GM19397 (cell line): ENCODE measurements at regions not wholly inside any gene's neighbourhood (a gene's known extent, or its start where the extent isn't known, plus 50 kb on each side); places are given as distances from the start of the nearest gene placed in this dataset.
"Not testable (repeated sequence)": the region's sequence is repeated elsewhere in the genome, so short reads cannot be mapped to it uniquely, and the experiment has no call there.

ENCODE experiments used
- ATAC-seq: cut with Tn5 transposase; IDR thresholded peaks from one replicate; pipeline ENCODE4 v1.9.1; 2021; ENCODE audit warnings: mild to moderate bottlenecking, moderate library complexity; ENCODE audit not compliant: unreplicated experiment

DNA sequence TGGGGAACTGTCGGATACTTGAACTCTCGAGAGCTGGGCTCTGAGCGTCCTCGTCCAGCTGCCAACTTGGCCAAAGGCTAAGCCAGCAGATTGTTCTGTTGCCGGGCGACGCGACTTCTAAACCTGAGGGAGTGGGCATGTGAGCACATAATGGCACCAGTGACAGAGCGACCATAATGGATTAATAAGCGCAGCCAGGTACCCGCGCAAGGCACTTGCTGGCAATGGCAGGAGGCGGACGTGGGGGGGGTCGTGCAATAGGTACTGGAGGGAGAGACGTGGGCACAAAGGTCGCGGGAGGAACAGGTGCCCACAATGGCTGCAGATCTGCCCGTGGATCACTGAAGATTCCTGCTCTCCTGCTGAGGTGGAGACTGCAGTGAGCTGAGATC, 1368.7 kb downstream of the CDH12 start:
- not testable (repeated sequence) for ATAC-seq

DNA sequence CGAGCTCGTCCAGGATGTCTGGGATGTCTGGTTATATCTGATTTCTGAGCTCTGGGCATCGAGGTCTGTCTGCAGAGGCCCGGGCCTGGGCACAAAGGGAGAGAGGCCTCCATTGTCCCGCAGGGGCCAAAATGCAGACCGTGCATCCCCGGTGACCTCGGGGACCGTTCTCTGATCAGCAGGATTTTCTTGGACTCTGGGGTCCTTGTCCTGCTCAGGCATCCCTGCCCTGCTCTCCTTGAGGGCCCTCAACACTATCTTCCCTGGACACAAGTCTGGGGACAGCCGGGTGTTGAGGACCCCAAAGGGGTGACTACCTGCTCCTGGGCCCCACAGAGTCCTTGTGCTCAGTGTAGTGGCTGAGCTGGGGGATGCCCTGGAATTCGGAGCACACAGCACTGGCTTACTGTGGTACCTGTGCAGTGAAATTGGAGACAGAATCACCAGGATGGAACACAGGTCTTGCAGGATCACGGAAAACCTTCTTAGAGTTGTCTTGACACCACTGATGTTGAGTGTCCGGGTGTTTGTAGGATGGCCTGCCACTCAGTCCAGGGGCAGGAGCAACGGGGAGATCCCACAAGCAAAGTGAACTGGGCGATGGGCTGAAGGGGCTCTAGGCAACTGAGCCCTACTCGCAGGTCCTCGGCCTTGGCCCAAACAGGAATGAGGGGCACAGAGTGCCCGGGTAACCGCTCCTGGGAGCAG, 1369.2 kb downstream of the CDH12 start:
- not testable (repeated sequence) for ATAC-seq

DNA sequence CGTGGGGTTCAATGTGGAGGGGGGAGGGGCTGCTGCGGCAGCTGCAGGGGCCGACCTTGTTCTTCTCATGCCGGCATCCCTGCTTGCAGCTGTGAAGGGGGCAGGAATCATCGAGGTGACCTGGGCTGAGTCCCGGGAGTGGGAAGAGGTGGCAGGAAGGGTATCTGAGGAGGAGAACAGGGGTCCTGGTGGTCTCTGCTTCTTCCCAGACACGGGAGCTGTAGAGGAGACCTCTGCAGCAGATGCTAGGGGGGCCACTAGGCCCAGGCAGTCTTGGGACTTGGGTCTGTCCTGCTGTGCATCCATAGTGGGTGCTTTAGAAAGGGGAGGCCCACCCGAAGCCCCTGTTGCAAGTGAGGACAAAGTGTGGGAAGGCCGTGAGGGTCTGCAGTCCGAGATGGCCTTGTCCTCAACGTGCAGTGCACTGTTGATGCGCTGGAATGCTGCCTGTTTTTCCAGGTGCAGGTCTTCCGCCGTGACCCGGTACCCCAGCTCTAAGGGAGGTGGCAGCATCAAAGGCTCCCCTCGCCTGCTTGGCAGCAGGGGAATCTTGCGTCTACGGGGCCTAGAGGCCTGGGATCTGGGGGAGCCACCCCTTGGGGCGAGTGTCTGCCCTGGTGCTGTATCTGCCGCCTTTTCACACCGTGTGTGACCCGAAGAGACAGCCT, 1370.0 kb downstream of the CDH12 start:
- not testable (repeated sequence) for ATAC-seq

DNA sequence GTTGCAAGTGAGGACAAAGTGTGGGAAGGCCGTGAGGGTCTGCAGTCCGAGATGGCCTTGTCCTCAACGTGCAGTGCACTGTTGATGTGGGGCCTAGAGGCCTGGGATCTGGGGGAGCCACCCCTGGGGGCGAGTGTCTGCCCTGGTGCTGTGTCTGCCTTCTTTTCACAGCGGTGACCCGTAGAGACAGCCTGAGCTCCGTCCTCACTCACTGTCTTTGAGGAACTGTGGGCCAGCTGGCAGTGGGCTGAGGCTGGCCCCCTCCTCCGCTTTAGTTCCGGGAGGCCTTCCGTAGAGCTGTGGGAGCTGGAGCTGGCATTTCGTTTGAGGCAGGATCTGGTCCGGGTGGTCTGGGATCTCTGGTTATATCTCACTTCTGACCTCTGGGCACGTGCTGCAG, 1370.6 kb downstream of the CDH12 start:
- not testable (repeated sequence) for ATAC-seq

DNA sequence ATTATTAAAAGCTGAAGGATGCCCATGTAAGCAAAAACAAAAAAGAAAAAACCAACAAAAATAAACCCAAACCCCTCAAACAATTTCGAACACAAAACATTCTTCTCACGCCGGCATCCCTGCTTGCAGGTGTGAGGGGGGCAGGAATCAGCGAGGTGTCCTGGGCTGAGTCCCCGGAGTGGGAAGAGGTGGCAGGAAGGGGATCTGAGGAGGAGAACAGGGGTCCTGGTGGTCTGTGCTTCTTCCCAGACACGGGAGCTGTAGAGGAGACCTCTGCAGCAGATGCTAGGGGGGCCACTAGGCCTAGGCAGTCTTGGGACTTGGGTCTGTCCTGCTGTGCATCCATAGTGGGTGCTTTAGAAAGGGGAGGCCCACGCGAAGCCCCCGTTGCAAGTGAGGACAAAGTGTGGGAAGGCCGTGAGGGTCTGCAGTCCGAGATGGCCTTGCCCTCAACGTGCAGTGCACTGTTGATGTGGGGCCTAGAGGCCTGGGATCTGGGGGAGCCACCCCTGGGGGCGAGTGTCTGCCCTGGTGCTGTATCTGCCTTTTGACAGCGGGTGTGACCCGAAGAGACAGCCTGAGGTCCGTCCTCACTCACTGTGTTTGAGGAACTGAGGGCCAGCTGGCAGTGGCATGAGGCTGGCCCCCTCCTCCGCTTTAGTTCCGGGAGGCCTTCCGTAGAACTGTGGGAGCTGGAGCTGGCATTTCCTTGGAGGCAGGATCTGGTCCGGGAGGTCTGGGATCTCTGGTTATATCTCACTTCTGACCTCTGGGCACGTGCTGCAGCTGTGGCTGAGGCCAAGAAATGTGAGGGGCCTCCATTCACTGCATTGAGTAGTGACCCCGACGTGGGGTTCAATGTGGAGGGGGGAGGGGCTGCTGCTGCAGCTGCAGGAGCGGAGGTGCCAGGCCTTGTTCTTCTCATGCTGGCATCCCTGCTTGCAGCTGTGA, 1371.5 kb downstream of the CDH12 start:
- not testable (repeated sequence) for ATAC-seq

DNA sequence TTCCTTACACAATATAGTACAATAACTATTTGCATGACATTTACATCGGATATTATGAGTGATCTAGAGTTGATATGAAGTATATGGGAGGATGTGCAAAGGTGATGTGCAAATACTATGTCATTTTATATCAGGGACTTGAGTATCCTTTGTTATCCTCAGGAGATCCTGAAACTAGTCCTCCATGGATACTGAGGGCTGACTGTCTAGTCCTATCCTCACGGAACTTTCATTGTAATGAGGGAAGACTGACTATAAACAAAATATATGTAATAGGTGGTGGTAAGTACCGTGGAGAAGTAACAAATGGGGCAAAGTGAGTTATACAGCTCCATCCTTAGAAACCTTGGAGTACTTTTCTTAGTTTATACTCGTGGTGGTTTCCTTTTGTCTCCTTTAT, 1373.1 kb downstream of the CDH12 start:
- not testable (repeated sequence) for ATAC-seq

DNA sequence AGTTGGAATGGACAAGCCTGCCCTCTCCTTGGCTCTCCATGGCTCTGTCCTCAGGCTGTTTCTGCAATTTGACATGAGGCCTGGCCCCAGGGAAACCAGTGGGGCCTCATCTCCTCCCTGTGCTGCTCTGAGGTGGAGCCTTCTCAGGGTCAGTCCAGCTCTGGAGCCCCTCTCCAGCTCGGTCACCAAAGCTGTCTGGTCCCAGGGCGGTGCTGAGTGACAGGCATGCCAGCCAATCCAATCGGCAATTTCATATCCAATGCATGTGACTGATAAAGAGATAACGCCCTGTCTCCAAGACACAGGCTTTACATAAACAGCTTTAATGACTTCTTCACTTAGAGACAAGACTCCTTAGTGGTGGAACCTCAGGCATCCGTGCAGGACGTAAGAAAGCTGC, 1379.2 kb downstream of the CDH12 start:
- not testable (repeated sequence) for ATAC-seq

DNA sequence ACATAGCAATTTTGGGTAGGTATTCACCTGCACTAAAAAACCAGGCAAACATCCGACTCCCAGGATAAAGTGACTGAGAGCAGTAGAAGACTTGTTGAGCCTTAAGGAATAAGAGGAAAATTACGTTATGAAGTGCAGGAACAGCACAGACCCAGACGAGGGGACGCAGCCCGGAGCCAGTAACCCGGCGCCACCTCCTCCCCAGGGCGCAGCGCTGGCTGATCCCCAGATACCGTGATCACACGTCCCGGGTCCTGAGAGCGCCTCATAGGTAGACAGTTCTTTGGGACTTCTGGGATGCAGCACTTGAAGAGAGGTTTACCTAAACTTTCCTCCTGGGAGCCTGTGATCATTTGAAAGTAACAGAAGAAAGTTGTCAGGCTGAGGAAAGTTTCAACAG, 1379.7 kb downstream of the CDH12 start:
- ATAC-seq = not testable (repeated sequence)

DNA sequence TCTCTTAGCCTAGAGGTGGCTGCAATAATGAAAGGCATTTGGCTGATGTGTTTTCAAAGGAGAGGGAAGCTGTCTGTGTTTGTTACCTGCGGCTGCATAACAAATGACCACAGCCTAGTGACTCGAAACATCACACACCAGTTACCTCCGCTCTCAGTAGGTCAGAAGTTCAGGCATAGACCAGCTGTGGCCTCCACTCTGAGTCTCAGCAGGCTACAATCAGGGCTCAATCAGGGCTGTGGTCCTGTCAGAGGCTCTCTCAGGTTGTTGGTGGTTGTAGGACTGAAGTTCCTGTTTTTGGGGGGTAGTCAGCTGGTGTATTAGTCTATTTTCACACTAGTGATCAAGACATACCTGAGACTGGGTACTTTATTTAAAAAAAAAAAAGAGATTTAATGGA, 1381.5 kb downstream of the CDH12 start:
- not testable (repeated sequence) for ATAC-seq

DNA sequence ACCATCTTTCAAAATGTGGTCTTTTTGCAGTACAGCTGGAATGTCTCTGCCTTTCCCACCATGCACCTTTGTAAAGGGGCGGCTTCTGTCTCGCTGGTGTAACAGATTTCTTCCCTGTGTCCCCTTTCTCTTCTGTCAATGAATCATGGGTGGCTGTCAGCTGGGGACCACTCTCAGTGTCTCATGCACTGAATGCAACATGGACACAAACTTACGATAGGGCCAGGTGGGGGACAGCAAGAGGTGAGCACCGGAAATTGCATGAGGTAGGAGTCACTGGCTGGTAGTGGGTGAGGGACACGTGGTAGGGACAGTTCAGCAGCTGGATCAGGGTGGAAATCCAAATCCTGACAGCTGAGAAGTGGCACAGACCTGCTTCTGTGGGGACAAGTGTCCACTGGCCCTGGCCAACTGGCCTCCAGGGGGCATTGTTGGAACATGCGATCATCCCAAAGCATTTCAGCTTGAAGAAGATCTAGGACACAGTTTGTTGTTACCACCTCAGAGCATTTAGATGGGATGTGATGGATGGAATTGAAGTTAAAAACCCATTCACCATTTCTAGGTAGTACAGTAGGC, 1383.5 kb downstream of the CDH12 start:
- not testable (repeated sequence) for ATAC-seq

DNA sequence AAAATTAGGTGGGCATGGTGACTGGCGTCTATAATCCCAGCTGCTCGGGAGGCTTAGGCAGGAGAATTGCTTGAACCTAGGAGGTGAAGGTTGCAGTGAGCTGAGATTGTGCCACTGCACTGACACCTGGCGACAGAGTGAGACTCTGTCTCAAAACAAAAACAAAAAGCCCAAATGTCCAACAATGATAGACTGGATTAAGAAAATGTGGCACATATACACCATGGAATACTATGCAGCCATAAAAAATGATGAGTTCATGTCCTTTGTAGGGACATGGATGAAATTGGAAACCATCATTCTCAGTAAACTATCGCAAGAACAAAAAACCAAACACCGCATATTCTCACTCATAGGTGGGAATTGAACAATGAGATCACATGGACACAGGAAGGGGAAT, 1385.6 kb downstream of the CDH12 start:
- not testable (repeated sequence) for ATAC-seq

DNA sequence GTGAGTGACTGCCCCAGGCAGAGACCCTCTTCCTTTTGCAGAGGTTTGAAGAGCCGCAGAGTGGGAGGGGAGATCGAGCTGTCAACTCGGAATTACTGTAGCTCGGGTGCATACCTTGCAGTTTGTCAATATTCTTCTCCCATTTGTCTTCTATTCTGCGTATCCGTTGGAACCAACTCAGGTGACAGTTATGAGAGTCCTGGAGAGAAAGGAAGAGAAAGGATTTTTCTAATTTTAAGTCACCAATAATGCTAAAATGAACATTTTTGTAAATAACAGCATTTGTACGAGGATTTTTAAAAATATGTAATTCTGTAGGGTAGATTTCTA, 1393.4 kb downstream of the CDH12 start:
- not testable (repeated sequence) for ATAC-seq

DNA sequence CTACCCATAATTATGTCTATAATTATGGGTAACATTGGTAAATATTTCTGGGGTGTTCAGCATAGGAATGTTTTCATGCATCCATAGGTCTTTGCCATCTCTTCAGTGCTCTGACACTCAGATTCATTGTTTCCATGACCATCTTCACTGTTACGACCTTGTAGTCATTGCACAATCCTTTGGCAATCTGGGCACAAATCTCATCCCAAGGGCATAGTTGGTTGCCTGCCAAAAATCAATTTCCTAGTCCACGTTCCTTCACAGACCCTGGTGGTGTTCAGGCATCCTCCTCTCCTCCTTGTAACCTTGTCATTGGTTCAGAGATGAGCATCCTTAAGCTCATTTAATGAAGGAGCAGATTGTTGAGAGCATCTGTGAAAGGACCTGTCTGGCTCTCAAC, 1400.7 kb downstream of the CDH12 start:
- no peak for ATAC-seq

DNA sequence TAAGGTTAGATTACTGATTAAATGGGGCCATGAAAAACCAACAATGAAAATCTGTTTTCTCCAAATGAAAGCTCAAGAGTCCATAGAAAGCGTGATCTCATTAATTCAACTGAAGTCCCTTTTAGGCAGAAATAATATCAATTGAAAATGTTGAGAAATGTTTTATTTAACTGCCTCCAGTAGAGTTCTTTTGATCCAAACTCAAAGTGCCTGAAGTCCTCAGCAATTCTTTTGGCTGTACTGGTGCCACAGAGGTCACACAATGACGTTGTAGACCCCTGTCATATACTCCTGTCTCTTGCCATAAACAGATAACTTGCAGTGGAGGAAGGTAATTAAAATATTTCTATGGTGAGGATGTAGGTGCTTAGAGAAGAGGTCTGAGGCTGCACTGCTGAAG, 1420.5 kb downstream of the CDH12 start:
- no peak for ATAC-seq

DNA sequence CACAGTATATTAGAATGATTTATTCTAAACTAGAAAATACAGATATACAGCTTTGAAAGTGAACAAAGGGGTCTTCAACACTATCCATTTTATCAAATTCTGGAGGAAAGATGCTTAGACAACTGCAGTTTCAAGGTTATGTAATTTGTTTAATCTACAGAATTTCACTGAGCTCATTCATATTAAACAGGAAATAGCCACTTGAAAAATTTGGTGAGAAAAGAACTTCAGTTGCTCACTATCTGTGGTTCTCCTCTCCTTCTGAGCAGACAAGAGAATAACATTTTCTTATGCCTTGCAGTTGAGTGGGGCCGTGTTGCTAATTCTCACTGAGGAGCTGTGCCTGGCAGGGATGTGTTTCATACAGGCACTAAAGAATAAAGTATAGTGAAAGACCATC, 1428.2 kb downstream of the CDH12 start:
- ATAC-seq = no peak

DNA sequence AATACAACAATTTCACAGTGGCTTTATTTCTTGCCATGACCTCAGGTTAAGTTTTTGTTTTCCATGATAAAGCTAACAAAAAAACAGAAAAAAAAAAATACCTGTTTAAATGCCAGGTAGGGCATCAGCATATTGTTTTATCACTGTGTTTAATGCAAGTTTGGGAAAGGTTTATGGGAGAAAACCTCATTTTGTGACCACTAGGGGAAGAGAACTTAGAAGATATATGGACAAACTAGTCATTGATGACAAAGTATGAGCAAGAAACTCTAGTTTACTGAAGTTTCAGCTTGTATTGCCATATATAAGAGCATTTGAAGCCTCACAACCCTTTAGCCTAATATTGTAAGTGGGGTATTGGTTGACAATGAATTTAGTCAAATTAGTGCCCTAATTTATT, 1431.4 kb upstream of the CDH18 start:
- no peak for ATAC-seq

DNA sequence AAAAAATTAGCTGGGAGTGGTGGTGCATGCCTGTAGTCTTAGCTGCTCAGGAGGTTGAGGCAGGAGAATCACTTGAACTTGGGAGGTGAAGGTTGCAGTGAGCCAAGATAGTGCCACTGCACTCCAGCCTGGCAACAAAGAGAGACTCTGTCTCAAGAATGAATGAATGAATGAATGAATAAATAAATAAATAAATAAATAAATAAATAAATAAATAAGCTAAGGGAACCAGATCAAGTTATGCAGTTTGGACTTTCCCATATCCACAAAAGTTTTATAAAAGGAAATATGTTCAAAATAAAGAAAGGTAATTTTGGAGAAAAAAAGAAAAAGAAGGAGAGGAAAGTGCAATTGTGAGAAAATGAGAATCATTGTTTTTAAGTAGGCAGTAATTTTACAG, 1414.1 kb upstream of the CDH18 start:
- ATAC-seq = not testable (repeated sequence)

DNA sequence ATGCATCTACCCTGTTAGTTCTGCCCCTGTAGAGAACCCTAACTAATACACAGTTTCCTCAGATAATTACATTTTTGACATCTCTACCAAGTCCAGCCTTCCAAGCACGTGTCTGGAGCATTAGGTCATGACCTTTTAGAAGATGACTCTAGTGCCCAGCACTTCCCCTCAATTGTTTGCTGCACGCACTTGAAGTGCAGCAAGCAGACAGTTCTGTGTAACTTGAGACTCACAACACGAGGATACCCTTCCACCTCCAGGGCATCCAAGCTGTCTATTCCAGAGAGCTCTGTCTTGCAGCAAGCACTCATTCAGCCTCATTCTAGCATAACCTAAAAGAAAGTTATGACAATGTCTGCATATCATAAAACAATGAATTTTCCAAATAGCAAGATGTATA, 1410.5 kb upstream of the CDH18 start:
- no peak for ATAC-seq

DNA sequence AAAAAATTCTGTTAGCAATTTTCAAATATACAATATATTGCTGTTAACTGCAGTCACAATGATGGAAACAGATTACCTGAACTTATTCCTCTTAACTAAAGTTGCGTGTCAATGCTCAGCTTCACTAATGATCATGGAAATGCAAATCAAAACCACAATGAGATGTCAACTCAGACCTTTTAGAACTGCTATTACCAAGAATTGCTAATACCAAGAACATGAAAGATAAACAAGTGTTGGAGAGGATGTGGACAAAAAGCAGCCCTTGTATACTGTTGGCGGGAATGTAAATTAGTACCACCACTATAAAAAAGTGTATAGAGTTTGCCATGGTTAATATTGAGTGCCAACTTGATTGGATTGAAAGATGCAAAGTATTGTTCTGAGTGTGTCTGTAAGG, 1409.7 kb upstream of the CDH18 start:
- no peak for ATAC-seq

DNA sequence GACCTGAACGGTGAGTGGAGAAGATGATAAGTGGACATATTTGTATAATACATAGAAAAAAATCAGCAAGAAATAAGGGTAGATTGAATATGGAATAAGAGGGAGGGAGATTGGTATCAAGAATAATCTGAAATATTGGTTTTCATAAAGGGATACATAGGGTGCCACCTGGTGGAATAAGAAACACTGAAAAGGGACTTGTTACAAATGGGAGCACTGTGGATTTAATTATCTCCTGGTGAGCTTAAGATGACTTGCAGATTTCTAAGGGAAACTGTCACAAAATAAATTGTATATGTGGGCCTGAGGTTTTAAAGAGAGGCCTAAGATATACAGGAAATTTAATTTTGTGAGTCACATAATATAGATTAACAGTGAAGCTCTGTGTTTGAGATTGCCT, 1403.5 kb upstream of the CDH18 start:
- ATAC-seq = no peak

DNA sequence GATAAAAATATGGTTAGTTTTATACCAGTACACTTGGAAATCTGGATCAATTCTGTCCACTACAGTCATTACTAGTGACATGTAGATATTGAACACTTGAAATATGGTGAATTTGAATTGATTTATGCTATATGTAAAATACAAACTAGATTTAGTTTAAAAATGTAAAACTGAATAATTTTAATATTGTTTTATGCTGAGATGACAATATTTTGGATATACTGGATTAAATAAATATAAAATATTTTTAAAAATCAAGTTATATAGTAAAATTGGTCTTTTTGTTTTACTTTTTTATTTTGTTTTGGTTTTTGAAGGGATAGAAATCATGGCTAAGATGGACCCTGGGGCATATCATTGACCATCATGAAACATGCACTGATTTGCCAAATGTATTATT, 1372.8 kb upstream of the CDH18 start:
- not testable (repeated sequence) for ATAC-seq
